Endodermal cell (in vitro differentiated cells): ENCODE measurements at regions not wholly inside any gene's neighbourhood (a gene's known extent, or its start where the extent isn't known, plus 50 kb on each side); places are given as distances from the start of the nearest gene placed in this dataset.

Experiments
- DNase-seq: peaks from one replicate; pipeline ENCODE4 v3.0.0-alpha.2; 2017
- H3K27ac ChIP-seq: 2 replicates; pipeline ENCODE4 v1.5.1; 2013; ENCODE audit warnings: mild to moderate bottlenecking, low read depth, low read length, moderate library complexity
- H3K27me3 ChIP-seq: 2 replicates; pipeline ENCODE4 v1.6.1; 2013; ENCODE audit warnings: mild to moderate bottlenecking, low read length, moderate library complexity; ENCODE audit not compliant: insufficient read depth, control insufficient read depth, poor library complexity, severe bottlenecking
- H3K36me3 ChIP-seq: 2 replicates; pipeline ENCODE4 v1.7.0; 2013; ENCODE audit warnings: mild to moderate bottlenecking, low read length, moderate library complexity; ENCODE audit not compliant: control insufficient read depth, insufficient read depth
- H3K4me1 ChIP-seq: one replicate; pipeline ENCODE4 v1.7.0; 2013; ENCODE audit warnings: low read length; ENCODE audit not compliant: control insufficient read depth, insufficient read depth
- H3K4me3 ChIP-seq: 2 replicates; pipeline ENCODE4 v1.5.1; 2013; ENCODE audit warnings: mild to moderate bottlenecking, low read length, moderate library complexity
- H3K9ac ChIP-seq: 2 replicates; pipeline ENCODE4 v1.6.1; 2013; ENCODE audit warnings: mild to moderate bottlenecking, low read length, moderate library complexity; ENCODE audit not compliant: poor library complexity, severe bottlenecking; ENCODE audit errors: extremely low read depth
- H3K9me3 ChIP-seq: 2 replicates; pipeline ENCODE4 v1.6.1; 2013; ENCODE audit warnings: mild to moderate bottlenecking, low read length, moderate library complexity; ENCODE audit not compliant: control insufficient read depth
- H3K27ac Mint-ChIP-seq: 2 replicates; pipeline ENCODE4 v1.8.0; 2020; ENCODE audit warnings: mixed read lengths
- H3K27me3 Mint-ChIP-seq: 2 replicates; pipeline ENCODE4 v1.8.0; 2021; ENCODE audit warnings: mild to moderate bottlenecking, mixed read lengths; ENCODE audit not compliant: insufficient read depth
- H3K36me3 Mint-ChIP-seq: 2 replicates; pipeline ENCODE4 v1.8.0; 2020; ENCODE audit warnings: low read depth, mixed read lengths
- H3K4me1 Mint-ChIP-seq: 2 replicates; pipeline ENCODE4 v1.8.0; 2020; ENCODE audit warnings: mixed read lengths
- H3K4me3 Mint-ChIP-seq: 2 replicates; pipeline ENCODE4 v1.8.0; 2020; ENCODE audit warnings: mild to moderate bottlenecking, moderate library complexity, mixed read lengths
- H3K9me3 Mint-ChIP-seq: 2 replicates; pipeline ENCODE4 v1.8.0; 2020; ENCODE audit warnings: mild to moderate bottlenecking, mixed read lengths
- WGBS, 2 experiments: methylation state at CpG; one replicate each; pipeline versions ENCODE4 v1.1.5 to v1.1.7; 2013; ENCODE audit warnings: missing lambda C conversion rate in 2 of 2, mixed read lengths in 1 of 2; ENCODE audit not compliant: insufficient coverage in 1 of 2, insufficient read length in 1 of 2; 5-methylcytosine and 5-hydroxymethylcytosine counted together
- TF ChIP-seq, protein P1 (sequence below): fragments of 200-600 bp; sonication (generic); conservative IDR thresholded peaks from 2 replicates; pipeline ENCODE4 v1.5.0; 2021; ENCODE audit warnings: antibody characterized with exemption, mild to moderate bottlenecking

DNA sequence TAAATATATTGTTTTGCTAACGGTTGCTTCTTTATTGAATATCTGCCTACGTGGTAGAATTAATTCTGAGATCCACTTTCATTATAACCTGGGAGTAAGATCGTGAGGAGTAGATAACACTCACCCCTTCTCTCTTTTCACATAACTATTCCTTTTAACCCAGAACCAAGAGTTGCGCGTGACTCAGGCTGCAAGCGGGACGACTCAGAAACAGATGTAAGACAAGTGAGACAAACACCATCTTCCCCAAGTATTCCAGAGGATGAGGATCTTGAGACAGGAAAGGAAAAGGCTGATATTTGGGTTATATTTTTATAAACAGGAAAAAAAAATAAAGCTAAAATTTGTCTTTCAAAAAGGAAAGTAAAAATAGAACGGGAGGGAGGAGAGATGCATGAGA is 318.8 kb upstream of the NOCT start:
- H3K36me3 Mint-ChIP-seq = no peaks in the 10 kb centered on the region
- no peak overlapping the region for H3K9ac ChIP-seq
- peaks cover 22% of the 10 kb centered on the region for H3K4me1 ChIP-seq
- peaks cover 22% of the 10 kb centered on the region for H3K27me3 Mint-ChIP-seq
- H3K27me3 ChIP-seq = no peaks in the 10 kb centered on the region
- 86% methylated on average over 8 of the region's 8 CpGs; no CpG with 5 or more reads in 1 of the 2 experiments for WGBS, 2 experiments
- peaks cover 39% of the 10 kb centered on the region for H3K4me1 Mint-ChIP-seq
- no peak for DNase-seq
- peak overlapping the region; percentile 28 for H3K27ac Mint-ChIP-seq
- H3K4me3 Mint-ChIP-seq = no peak overlapping the region
- no peaks in the 10 kb centered on the region for H3K9me3 Mint-ChIP-seq
- no peak overlapping the region for H3K4me3 ChIP-seq
- H3K27ac ChIP-seq = no peak overlapping the region
- peaks cover 5% of the 10 kb centered on the region for H3K9me3 ChIP-seq
- no peaks in the 10 kb centered on the region for H3K36me3 ChIP-seq
- TF ChIP-seq, protein P1, sequence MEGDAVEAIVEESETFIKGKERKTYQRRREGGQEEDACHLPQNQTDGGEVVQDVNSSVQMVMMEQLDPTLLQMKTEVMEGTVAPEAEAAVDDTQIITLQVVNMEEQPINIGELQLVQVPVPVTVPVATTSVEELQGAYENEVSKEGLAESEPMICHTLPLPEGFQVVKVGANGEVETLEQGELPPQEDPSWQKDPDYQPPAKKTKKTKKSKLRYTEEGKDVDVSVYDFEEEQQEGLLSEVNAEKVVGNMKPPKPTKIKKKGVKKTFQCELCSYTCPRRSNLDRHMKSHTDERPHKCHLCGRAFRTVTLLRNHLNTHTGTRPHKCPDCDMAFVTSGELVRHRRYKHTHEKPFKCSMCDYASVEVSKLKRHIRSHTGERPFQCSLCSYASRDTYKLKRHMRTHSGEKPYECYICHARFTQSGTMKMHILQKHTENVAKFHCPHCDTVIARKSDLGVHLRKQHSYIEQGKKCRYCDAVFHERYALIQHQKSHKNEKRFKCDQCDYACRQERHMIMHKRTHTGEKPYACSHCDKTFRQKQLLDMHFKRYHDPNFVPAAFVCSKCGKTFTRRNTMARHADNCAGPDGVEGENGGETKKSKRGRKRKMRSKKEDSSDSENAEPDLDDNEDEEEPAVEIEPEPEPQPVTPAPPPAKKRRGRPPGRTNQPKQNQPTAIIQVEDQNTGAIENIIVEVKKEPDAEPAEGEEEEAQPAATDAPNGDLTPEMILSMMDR = no peak

DNA sequence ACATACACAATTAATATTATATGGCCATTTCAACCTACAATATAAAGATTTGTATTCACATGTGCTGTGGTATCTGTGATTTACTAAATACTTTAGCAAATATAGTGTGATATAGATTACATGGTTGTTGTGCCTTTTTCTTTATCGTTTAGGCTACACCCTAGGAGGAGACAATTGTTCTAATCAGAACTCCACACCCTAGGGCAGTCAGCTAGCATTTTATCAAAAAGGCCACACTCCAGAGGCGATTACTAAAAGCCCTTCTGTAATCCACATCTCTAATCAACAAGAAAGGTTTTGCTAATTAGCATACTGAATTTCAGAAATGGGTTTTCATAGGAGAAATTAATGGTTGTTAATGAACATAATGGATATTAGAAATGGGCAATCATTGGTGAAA is 319.5 kb upstream of the NOCT start:
- no peak overlapping the region for H3K4me3 Mint-ChIP-seq
- H3K4me3 ChIP-seq = no peak overlapping the region
- DNase-seq = no peak
- H3K27ac Mint-ChIP-seq = no peak overlapping the region
- H3K4me1 Mint-ChIP-seq = peaks cover 38% of the 10 kb centered on the region
- H3K27me3 ChIP-seq = no peaks in the 10 kb centered on the region
- H3K27ac ChIP-seq = no peak overlapping the region
- H3K36me3 Mint-ChIP-seq = no peaks in the 10 kb centered on the region
- peaks cover 22% of the 10 kb centered on the region for H3K4me1 ChIP-seq
- no peaks in the 10 kb centered on the region for H3K9me3 Mint-ChIP-seq
- TF ChIP-seq, protein P1 = no peak
- WGBS, 2 experiments = 21% methylated on average over 2 of the region's 2 CpGs; no CpG with 5 or more reads in 1 of the 2 experiments
- peaks cover 5% of the 10 kb centered on the region for H3K9me3 ChIP-seq
- peaks cover 22% of the 10 kb centered on the region for H3K27me3 Mint-ChIP-seq
- no peaks in the 10 kb centered on the region for H3K36me3 ChIP-seq
- no peak overlapping the region for H3K9ac ChIP-seq

DNA sequence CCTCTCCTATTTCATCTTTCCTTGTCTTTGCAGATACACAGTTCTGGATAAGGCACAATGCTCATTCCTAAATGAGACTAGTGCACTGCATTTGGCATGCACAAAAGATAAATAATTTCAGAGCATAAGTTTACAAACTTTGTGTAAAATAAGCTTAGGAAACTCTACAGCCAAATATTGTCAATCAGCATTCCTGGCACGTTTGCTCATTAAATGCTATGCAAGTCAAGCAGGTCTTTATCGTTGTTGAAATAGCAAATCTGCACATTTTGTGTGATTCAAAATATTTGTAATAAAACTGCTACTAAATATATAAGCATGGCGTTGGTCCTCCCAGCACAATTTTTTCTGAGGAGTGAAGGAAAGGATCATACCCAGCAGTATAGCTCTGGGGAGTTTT is 322.1 kb upstream of the NOCT start:
- peaks cover 12% of the 10 kb centered on the region for H3K27me3 Mint-ChIP-seq
- TF ChIP-seq, protein P1 = no peak
- 98 to 100% methylated on average over 1 to 3 of the region's 3 CpGs for WGBS, 2 experiments

More for the DNA sequence above, 322.1 kb upstream of the NOCT start:
- no peak overlapping the region for H3K9ac ChIP-seq
- H3K9me3 ChIP-seq = peaks cover 5% of the 10 kb centered on the region
- Mint-ChIP-seq H3K27ac (no peak overlapping the region), H3K9me3 (no peaks in the 10 kb centered on the region), H3K4me1 (peaks cover 36% of the 10 kb centered on the region), H3K36me3 (no peaks in the 10 kb centered on the region), H3K4me3 (no peak overlapping the region)
- no peak overlapping the region for H3K27ac ChIP-seq
- no peak for DNase-seq
- H3K27me3 ChIP-seq = peaks cover 4% of the 10 kb centered on the region
- no peak overlapping the region for H3K4me3 ChIP-seq
- H3K36me3 ChIP-seq = no peaks in the 10 kb centered on the region
- peaks cover 22% of the 10 kb centered on the region for H3K4me1 ChIP-seq
